CD1c-positive myeloid dendritic cell (primary cell): ENCODE measurements at regions not wholly inside any gene's neighbourhood (a gene's known extent, or its start where the extent isn't known, plus 50 kb on each side); places are given as distances from the start of the nearest gene placed in this dataset.
"Not testable (repeated sequence)": the region's sequence is repeated elsewhere in the genome, so short reads cannot be mapped to it uniquely, and the experiment has no call there.

ENCODE experiments used
- DNase-seq: peaks from one replicate; pipeline ENCODE4 v3.0.0-alpha.2; 2016; ENCODE audit errors: extremely low spot score

DNA sequence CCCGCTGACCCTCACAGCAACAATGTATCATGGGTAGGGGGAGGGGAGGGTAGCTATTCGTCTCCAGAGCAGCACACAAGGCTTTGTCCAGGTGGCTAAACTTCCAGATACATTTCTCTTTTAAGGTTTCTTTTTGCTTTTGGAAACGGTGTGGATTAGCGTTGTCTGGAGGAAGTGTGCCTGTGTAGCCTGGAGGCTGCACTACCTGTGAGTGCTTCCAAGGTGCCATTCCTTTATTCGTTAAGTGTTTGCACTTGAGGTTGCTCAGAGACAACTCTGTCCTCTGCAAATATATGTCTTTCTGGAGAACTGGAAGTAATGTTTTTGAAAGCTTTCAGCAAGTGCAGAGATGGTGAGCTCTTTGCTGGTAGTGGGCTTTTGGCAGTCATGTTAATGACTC, 53.1 kb downstream of the HSFY1 start:
- not testable (repeated sequence) for DNase-seq

DNA sequence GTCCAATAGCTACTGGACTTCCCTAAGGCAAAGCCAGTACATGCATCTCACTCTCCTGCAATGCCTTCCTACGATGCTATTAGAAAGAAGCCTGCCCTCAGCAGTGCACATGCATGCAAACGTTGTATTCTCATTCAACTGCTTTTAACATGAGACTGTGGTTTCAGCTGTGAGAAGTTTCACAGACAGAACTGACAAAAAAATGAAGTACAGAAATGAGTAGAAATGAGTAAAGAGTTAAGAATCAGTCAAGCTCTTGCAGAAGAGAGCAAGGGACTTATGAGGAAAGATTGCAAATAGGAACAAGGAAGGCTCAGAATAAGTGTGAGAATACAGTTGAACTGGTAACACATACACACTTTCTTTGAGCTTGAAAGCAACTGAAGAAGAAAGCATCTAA, 54.8 kb downstream of the HSFY1 start:
- DNase-seq: not testable (repeated sequence)

- not testable (repeated sequence) for DNase-seq
Observed at GRCh38 chrY:18606251-18606650, 59.7 kb downstream of the HSFY1 start.

DNA sequence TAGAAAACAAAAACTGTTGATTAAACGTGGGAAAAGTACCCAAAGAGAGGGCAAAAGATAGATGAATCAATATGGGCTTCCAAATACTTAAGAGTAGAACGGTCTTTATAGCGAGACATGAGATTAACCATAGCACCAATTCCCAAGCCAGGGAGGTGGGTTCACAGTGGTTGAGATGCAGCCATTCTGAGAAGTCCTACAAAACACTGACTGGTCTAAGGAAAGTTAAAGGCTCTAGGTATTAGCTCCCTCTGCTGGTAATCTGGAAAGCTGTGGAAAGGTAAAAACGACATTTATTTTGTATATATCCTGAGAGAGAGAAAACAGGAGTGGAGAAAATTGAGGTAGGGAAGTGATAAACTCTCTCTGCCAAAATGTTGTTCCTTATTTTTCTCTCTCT, 61.7 kb downstream of the HSFY1 start:
- not testable (repeated sequence) for DNase-seq

DNA sequence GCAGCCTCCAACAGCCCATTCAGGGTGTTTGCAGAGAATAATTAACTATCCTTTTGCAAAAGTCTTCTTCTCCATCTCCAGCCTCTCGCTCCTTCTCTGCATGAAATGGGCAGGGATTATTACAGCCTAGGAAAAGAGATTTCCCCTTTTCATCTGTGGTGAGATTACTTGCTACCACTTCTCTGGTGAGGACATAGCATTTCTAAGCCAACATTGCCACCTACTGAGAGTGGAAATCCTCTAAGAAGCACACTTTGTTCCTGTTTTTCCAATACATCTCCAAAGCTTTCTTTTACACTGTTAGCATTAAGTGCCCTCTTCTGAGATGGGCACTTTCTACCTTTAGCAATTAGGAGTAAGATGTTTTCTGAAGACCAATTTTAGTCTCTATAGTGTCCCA, 69.3 kb downstream of the HSFY1 start:
- not testable (repeated sequence) for DNase-seq

- not testable (repeated sequence) for DNase-seq
Observed at GRCh38 chrY:18629805-18630516, 83.4 kb downstream of the HSFY1 start.

DNA sequence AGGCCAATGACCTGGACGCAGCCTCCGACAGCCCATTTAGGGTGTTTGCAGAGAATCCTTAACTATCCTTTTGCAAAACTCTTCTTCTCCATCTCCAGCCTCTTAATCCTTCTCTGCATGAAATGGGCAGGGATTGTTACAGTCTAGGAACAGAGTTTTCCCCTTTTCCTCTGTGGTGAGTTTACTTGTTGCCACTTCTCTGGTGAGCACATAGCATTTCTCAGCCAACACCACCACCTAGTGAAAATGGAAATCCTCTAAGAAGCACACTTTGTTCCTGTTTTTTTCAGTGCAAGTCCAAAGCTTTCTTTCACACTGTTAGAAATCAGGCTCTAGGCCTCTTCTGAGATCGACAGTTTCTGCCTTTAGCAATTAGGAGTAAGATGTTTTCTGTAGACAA, 84.1 kb downstream of the HSFY1 start:
- not testable (repeated sequence) for DNase-seq

DNA sequence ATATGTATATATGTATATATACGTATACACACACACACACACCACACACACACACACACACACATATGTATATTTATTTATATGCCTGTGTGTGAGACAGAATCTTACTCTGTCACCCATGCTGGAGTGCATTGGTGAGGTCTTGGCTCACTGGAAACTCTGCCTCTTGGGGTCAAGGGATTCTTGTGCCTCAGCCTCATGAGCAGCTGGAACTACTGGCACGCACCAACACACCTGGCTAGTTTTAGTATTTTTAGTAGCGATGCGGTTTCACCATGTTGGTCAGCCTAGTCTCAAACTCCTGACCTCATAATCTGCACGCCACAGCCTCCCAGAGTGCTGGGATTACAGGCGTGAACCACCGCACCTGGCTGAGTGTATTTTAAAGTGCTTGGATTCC, 85.1 kb downstream of the HSFY1 start:
- DNase-seq: not testable (repeated sequence)

GRCh38 chrY:18650746-18651145, 104.2 kb downstream of the HSFY1 start:
- DNase-seq: no peak

DNA sequence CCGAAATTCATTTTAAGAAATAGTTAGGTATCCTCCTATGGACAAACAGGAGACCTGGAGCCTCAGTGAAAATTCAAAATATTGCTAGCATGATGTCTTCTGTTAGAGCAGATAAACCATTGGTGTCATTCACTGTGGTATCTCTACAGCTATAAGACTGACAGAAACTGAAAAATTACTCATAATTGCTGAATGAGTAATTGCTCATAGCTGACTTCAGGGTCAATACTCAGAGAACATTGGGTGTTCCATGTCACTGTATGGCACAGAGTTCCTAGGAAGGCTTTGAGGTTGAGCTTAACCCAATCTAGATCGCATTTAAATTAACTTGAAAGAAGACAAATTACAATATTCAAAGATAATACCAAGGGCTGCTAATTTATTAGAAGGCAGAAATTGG, 109.0 kb downstream of the HSFY2 start:
- no peak for DNase-seq

GRCh38 chrY:18669790-18670189, 103.7 kb downstream of the HSFY2 start:
- DNase-seq: peak; percentile 16

DNA sequence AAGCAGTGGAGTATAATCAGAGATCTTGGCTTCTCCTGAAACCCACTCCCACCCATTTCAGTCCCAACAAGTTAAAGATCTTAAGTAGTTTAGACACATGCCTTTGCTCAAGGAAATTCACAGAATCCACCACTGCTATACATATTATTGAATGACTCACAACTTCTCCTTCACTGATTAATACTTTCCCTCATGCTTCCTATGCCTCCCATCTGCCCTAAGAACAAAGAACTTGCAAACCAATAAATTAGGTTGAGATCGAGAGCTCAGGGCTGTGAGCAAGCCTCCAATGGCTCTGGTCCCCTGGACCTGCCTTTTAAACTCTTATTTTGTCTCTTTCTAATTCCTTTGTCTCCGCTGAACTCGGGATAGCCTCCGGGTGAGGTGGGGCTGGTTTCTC, 101.6 kb downstream of the HSFY2 start:
- DNase-seq: no peak

- DNase-seq: not testable (repeated sequence)
Observed at GRCh38 chrY:18686027-18686426, 87.5 kb downstream of the HSFY2 start.

DNA sequence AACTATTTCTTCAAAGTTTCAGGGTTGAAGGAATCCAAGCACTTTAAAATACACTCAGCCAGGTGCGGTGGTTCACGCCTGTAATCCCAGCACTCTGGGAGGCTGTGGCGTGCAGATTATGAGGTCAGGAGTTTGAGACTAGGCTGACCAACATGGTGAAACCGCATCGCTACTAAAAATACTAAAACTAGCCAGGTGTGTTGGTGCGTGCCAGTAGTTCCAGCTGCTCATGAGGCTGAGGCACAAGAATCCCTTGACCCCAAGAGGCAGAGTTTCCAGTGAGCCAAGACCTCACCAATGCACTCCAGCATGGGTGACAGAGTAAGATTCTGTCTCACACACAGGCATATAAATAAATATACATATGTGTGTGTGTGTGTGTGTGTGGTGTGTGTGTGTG, 85.2 kb downstream of the HSFY2 start:
- not testable (repeated sequence) for DNase-seq

- DNase-seq: not testable (repeated sequence)
Observed at GRCh38 chrY:18689420-18689819, 84.1 kb downstream of the HSFY2 start.

DNA sequence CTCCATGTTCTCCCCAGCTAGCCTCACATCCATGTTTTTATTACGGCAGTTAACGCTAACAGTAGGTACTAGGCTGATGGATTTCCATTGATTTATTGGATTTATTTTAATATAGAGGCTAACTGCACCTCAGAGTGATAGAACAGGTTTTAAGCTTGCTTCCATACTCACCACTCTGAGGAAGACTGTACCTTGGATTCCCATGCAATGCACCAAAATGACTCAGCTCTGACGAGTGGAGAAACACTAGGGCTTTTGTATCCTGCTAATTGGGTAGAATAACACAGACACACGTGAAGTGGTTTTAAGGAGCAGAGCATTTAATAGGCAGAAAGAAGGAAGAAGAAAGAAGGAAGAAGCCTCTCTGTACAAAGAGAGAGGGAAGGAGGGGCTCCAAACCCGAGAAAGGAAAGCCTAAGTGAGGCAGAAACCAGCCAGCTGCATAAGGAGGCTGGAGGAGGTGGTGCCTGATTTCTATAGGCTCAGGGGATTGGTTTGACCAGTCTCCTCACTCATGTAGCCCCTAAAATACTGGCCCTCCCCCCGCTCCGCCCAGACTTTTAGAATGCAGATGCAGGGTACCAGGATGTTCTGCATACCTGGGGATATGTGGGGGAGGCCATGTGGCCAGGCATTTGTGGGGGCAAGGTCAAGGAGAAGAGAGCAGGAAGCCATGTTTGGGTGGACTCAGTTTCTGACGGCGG, 83.5 kb downstream of the HSFY2 start:
- DNase-seq: not testable (repeated sequence)

GRCh38 chrY:18696788-18697187, 76.7 kb downstream of the HSFY2 start:
- not testable (repeated sequence) for DNase-seq

DNA sequence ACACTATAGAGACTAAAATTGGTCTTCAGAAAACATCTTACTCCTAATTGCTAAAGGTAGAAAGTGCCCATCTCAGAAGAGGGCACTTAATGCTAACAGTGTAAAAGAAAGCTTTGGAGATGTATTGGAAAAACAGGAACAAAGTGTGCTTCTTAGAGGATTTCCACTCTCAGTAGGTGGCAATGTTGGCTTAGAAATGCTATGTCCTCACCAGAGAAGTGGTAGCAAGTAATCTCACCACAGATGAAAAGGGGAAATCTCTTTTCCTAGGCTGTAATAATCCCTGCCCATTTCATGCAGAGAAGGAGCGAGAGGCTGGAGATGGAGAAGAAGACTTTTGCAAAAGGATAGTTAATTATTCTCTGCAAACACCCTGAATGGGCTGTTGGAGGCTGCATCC, 69.3 kb downstream of the HSFY2 start:
- not testable (repeated sequence) for DNase-seq

DNA sequence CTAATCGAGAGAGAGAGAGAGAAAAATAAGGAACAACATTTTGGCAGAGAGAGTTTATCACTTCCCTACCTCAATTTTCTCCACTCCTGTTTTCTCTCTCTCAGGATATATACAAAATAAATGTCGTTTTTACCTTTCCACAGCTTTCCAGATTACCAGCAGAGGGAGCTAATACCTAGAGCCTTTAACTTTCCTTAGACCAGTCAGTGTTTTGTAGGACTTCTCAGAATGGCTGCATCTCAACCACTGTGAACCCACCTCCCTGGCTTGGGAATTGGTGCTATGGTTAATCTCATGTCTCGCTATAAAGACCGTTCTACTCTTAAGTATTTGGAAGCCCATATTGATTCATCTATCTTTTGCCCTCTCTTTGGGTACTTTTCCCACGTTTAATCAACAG, 61.8 kb downstream of the HSFY2 start:
- DNase-seq: not testable (repeated sequence)

- not testable (repeated sequence) for DNase-seq
Observed at GRCh38 chrY:18713760-18714159, 59.8 kb downstream of the HSFY2 start.

DNA sequence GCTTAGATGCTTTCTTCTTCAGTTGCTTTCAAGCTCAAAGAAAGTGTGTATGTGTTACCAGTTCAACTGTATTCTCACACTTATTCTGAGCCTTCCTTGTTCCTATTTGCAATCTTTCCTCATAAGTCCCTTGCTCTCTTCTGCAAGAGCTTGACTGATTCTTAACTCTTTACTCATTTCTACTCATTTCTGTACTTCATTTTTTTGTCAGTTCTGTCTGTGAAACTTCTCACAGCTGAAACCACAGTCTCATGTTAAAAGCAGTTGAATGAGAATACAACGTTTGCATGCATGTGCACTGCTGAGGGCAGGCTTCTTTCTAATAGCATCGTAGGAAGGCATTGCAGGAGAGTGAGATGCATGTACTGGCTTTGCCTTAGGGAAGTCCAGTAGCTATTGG, 54.8 kb downstream of the HSFY2 start:
- not testable (repeated sequence) for DNase-seq

GRCh38 chrY:18720395-18720794, 53.1 kb downstream of the HSFY2 start:
- DNase-seq: not testable (repeated sequence)
